ENCODE measurements at regions not wholly inside any gene's neighbourhood (a gene's known extent, or its start where the extent isn't known, plus 50 kb on each side); places are given as distances from the start of the nearest gene placed in this dataset.

- no peak for FAIRE-seq
Observed at GRCh38 chr3:23748398-23749110, 57.2 kb upstream of the UBE2E1 start.

DNA sequence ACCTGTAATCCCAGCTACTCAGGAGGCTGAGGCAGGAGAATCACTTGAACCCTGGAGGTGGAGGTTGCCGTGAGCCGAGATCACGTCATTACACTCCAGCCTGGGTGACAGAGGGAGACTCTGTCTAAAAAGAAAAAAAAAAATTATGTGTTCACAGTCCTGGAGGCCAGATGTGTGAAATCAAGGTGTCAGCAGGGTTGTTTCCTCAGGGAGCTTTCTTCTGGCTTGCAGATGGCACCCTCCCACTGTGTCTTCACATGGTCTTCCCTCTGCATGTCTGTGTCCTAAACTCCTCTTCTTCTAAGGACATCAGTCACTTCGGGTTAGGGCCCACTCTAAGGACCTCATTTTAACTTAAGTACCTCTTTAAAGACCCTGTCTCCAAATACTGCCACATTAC is 56.1 kb upstream of the UBE2E1 start:
- no peak for FAIRE-seq

GRCh38 chr3:23750573-23751210 is 55.1 kb upstream of the UBE2E1 start:
- FAIRE-seq = no peak

DNA sequence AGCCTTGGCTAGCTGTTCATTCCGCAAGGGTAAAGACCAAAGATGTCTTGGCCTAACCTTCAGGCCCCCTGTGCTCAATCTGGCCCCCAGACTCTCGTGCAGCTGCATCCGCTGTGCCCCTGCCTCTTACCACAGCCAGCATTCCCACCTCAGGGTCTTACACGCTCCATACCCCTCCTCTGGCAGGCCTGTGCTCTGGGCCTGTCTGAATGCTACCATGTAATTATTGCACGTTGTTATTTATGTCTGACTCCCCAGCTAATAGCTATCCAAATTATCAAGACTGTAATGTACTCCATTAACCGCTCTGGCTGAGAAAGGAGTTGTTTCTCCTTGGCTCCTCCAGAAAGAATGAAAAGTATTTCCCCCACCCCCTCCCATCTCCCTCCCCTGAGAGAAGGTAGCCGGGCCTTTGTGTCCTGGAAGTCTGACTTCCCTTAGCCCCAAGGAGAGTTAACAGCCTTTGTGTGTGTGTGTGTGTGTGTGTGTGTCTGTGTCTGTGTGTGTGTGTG is 54.5 kb upstream of the UBE2E1 start:
- no peak for FAIRE-seq

- no peak for FAIRE-seq
Observed at GRCh38 chr3:23752126-23752525, 53.6 kb upstream of the UBE2E1 start.

GRCh38 chr3:23754215-23754614 is 51.5 kb upstream of the UBE2E1 start:
- FAIRE-seq = no peak
